Fibroblast of gingiva (primary cell): ENCODE measurements at regions not wholly inside any gene's neighbourhood (a gene's known extent, or its start where the extent isn't known, plus 50 kb on each side); places are given as distances from the start of the nearest gene placed in this dataset.
"Not testable (repeated sequence)": the region's sequence is repeated elsewhere in the genome, so short reads cannot be mapped to it uniquely, and the experiment has no call there.

Experiments used
- DNase-seq: peaks from one replicate; pipeline ENCODE4 v3.0.0-alpha.2; 2011; ENCODE audit warnings: low read depth

DNA sequence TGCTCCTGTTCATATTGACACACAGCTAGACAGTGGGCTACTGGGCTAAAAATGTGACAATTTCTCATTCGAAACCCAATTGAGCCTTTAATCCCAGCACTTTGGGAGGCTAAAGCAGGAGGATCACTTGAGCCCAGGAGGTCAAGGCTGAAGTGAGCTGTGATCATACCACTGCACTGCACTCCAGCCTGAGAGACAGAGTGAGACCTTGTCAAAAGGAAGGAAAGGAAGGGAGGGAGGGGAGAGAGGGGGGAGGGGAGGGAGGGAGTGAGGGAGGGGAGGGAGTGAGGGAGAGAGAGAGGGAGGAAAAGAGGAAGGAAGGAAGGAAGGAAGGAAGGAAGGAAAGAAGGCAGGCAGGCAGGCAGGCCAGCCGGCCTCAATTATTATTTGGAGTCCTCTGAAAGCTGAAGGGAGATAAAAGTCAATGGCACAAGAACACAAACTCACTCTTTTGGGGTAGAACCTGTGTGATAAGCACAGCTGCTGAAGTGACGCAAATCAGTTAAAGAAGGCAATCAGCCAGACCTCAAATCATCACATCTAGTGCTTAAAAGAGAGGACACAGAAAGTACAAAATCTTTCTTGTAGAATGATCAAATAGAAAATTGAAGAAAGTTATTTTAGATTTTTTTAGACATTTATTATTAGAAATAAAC, 98.1 kb downstream of the CCDC71L start:
- no peak for DNase-seq

DNA sequence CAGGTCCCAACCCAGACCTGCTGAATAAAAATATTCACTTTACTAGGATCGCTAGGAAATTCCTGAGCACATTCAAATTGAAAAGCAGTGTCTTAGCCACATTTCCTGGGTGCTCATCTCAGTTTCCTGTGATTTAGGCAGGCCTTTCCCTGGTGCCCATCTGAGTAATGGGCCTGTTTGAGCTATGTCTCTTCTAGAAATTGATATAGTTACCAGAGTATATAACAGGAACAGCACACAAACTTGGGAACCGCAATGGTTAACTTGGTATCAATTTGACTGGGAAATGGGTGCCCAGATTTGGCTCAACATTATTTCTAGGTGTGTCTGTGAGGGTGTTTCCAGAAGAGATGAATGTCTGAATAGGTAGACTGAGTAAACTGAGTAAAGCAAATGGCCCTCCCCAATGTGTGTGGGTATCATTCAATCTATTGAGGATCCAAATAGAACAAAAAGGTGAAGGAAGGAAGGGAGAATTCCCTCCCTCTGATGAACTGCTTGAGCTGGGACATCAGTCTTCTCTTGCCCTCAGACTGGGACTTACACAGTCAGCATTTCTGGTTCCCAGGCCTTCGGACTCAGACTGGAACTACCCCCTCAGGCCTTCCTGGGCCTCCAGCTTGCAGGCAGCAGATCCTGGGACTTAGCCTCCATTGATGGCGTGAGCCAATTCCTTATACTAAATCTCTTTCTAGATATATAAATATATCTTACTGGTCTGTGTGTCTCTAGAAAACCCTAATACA, 99.1 kb downstream of the CCDC71L start:
- no peak for DNase-seq

DNA sequence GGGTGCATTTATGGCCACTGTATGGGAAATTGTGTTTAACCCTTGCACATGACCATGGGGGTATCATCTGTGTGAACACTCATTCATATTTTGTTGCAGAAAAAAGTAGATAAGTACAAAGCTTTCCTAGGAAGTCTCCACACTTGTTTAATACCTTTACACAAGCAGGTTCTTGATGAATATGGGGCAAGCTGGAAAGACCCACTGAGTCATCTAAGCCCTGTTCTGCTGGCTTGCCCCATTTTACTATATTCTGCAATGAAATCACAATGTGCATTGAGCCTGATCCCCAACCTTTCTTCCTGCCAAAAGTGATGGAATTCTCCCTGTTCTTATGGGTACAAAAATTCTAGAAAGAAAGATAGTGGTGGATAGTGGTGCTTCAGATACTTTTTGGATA, 99.8 kb downstream of the CCDC71L start:
- no peak for DNase-seq

DNA sequence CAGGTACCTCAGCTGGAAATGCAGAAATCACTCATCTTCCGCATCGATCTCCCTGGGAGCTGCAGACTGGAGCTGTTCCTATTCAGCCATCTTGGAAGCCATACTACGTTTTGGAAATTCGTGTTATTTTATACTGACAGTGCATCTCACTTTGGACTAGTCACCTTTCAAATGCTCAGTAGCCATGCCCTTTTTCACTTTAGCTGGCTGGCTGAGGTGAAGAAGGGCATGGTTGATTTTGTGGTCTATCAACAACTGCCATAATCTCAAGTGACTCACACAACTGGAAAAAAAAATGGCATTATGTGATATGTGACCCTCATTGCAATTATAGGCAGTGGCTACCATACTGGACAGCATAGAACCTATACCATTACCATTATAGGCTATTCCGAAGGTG, 100.5 kb downstream of the CCDC71L start:
- no peak for DNase-seq

DNA sequence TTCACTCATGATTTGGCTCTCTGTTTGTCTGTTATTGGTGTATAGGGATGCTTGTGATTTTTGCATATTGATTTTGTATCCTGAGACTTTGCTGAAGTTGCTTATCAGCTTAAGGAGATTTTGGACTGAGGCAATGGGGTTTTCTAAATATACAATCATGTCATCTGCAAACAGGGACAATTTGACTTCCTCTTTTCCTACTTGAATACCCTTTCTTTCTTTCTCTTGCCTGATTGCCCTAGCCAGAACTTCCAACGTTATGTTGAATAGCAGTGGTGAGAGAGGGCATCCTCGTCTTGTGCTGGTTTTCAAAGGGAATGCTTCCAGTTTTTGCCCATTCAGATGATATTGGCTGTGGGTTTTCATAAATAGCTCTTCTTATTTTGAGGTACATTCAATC, 104.7 kb downstream of the CCDC71L start:
- DNase-seq: not testable (repeated sequence)

DNA sequence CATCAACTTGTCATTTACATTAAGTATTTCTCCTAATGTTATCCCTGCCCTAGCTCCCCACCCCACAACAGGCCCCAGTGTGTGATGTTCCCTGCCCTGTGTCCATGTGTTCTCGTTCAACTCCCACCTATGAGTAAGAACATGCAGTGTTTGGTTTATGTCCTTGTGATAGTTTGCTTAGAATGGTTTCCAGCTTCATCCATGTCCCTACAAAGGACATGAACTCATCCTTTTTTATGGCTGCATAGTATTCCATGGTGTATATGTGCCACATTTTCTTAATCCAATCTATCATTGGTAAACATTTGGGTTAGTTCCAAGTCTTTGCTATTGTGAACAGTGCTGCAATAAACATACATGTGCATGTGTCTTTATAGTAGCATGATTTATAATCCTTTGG, 106.3 kb downstream of the CCDC71L start:
- DNase-seq: not testable (repeated sequence)

DNA sequence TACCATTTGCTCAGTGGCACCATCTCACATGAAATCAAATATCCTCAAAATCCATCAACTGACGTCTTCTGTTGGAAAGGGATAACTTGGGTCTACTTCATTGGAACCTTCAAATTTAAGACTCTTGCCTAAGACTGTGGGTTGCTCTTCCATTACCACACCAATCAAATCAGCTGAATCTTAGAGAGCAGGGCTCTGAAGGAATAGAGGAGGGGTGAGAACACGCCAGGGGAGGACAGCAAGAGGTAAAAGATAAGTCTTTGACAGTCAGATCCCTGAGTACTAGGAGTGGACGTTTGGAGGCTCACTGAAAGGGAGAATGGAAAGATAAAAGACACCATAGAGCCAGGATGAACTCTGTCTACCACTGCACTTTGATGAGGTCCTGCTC, 107.5 kb downstream of the CCDC71L start:
- no peak for DNase-seq

DNA sequence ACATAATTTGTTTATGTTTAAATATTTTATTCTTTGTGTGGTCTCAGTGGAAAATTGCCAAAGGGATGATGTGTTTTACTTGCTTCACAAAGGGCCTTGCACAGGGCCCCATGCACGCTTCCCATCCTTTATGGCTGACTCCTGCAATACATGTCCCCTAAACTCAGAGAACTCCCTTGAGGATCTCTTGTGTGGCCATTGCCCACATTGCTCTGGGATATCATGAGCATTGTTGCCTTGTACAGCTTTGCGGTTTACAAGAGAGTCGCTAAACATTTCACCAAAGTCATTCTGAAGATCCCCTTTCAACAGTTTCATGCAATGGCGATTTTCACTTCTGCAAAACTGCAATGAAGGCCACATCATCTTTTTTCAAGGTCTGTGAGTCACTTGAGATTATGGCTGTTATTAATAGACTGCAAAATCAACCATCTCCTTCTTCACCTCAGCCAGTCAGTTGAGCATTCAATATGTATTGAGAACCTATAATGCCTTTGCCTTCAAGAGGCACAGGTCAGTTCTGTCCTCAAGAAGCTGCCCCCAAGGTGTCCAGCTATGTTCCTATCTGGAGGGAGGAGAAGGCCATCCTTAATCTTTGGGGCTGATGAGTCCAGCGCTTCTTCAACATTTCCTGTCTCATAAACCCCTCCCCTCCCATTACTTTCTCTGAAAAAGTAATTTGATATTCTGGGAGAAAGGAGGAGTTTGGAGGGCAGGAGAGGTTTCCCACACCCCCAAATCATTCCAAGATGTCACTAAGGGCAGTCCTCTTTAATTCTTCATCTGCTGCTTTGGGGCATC, 108.1 kb downstream of the CCDC71L start:
- DNase-seq: no peak

DNA sequence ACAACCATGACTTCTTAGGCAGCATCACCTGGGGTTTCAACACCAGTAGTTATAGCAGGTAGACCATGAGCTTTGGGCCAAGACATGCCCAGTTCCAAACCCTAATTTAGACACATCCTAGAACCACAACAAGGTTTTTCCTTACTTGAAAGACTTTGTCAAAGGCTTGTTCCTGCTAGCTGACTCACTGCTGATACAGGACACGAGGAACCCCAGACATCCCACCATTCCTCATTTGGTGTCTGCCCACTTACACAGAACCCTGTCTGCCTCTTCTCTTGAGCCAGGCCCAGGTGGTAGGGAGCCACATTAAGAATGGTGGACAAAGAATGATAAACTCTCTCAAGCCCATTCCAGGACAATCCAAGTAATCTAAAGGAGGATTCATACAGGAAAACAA, 109.0 kb downstream of the CCDC71L start:
- no peak for DNase-seq

DNA sequence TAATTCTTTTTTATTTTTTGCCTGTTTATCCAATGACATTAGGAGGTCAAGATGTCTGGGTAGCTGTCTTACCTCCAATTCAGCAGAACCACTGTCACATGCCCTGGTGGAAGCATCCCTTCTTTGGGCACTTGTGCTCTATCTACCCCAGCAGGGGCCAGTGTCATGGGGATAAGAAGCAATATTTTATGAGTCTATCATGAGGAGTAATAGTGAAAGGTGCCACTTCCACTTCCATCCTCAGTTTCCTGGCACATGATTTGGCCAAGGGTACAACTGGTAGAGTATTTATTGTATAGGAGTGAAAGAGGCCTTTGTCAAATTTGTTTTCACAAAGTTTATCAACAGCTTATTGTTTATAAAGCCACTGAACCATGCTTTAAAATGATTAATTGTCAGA, 112.5 kb downstream of the CCDC71L start:
- no peak for DNase-seq

DNA sequence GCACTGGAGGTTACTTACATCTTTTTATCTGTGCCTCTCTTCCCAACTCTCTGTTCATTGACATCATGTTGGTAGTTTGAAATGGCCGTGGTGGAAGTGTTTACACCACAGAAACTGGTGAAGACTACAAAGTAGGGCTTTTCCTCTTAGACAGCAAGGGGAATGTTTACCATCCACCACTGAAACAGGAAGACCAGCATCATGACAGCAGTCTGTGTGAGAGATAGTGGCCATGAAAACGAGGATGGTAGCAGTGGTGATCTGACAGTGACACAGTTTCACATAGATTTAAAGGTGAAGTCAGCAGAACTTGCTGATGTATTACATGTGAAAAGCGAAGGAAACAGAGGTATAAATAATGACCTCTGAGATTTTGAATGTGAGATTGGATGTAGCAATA, 115.7 kb downstream of the CCDC71L start:
- no peak for DNase-seq

DNA sequence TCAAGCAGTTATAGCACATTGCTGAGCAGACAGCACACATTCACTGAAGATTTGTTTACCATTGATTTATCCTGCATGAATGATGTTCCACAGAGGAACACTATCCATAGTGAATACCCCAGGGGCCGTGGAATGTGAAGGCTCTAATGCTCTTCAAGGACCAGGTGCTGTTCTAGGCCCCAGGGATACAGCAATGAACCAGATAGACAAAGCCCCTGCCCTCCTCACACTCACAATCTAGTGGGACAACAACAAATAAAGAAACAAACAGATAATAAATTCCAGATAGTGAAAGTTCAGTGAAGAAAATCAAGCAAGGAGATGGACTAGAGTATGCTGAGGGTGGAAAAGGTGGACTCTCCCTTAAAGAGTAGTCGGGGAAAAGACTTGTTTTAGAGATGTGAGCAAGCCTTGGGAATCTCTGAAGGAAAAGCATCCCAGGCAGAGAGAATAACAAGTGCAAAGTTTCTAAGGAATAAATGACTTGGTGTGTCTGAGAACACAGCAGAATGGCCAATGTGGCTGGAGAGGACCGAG, 117.7 kb downstream of the CCDC71L start:
- no peak for DNase-seq

DNA sequence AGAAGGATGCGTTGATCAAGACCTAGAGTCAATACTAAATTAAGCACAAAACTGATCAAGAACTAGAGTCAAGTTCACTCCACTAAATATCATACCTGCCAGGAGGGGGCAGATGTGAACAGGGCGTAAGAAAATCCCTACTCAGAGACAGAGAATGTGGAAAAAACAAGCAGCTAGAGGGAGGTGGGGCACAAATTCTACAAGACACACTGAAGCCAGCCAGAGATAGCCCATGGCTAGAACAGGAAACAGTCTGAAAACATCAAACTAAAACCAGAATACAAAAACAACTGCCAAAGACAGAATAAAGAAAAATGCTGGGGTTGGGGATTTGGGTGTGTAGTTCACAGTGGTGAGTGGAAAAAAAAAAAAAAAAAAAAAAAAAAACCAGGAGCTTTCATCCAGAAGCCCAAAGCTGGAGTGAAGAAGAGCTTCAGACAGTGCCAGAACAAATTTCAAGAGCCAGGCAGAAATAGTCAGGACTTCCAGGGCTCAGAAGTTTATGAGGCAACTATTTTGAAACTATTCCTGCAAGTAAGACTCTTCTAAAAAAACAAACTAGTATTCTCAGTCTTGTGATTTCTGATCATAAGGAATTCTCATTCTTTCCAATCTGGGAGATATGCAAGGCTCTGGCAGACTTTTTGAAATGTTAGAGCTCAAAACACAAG, 118.3 kb downstream of the CCDC71L start:
- DNase-seq: peak; percentile 92

DNA sequence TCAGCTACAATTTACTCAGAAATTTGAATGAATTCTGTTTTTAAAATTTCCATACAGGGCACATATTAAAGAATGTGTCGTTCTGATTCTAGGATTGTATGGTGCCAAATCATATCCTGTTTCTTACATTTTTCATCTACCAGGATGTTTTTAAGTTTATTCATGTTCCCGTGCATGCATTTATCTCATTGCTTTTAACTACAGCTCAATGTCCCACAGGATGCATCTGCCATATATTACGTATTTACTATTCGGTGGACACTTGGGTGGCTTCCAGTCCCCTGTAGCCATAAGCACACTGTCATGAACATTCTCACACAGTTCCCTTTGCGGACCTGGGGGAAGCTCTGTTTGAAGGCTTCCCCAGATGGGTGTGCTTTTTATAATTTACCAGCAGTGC, 122.3 kb downstream of the CCDC71L start:
- no peak for DNase-seq

DNA sequence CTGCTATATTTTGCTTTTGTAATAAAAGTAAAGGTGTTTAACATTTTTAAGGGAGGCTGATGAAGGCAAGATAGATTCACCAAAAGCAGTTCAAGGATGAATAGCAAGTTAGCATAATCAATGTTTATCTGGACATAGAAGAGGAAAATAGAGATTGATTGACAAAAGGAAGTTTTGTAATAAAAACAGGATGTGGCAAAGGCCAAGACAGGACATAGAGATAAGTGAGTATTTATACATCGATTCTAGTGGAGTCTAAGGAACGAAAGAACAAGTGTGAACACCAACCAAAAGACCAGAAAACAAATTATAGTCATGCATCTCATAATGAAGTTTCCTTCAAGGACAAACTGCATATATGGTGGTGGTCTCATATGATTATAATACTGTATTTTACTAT, 123.8 kb downstream of the CCDC71L start:
- DNase-seq: no peak

DNA sequence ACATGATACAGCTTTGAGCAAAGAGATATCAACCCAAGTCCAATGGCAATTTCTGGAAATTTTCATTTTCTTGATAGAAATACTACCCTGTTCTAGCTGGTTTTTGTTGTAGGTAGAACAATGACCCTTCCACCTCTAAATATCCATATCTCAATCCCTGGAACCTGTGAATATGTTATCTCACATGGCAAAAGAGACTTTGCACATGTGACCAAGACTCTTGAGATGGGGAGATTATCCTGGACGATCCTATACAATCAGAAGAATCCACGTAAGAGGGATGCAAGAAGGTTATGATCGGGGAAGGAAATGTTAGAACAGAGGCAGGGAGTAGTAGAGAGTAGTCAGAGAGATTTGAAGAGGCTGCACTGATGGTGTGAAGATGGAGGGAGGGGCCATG, 124.9 kb downstream of the CCDC71L start:
- no peak for DNase-seq

DNA sequence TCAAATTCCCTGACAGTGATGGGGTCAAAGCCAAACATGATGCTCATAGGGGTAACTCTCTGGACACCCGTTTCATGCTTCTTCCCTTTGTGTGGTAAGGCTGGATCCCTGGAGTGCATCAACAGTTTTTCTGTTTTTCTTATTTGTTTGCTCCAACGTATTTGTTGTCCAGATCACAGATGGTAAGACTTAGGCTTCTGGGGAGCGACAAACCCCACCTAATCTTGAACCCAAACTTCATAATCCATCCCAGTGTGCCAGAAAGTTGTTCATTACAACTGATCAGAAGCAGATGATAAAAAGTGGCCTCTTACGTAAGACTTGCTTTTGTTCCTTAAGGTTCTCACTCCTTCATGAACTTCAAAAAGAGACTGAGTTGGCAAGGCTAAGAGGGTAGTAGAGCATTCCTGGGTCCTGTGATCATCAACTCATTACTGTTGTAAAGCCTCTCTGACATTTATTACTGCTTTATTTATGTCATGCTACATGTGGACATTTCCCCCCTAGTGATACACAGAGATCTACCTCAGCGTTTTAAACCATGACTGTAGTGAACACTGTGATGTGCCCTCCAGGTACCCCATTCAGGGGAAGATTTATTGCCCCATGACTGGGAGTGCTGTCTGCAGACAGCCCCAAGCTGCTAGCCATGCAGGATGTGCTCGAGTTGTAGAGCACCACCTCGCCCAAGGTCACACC, 125.6 kb downstream of the CCDC71L start:
- DNase-seq: peak; percentile 61

DNA sequence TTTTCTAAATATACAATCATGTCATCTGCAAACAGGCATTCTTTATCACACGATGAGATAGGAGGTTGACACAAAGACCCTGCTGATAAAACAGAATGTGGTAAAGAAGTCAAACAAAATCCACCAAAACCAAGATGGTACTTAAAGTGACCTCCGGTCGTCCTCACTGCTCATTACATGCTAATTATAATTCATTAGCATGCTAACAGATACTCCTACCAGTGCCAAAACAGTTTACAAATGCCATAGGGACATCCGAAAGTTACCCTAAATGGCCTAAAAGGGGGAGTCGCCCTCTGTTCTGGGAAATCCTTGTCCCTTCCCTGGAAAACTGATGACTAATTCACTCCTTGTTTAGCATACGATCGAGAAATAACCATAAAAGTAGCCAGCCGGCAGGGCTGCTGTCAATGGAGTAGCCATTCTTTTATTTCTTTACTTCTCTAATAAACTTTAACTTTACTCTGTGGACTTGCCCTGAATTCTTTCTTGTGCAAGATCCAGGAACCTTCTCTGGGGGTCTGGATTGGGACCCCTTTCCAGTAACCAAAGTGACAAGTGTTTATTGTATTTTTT, 126.6 kb downstream of the CCDC71L start:
- DNase-seq: no peak

DNA sequence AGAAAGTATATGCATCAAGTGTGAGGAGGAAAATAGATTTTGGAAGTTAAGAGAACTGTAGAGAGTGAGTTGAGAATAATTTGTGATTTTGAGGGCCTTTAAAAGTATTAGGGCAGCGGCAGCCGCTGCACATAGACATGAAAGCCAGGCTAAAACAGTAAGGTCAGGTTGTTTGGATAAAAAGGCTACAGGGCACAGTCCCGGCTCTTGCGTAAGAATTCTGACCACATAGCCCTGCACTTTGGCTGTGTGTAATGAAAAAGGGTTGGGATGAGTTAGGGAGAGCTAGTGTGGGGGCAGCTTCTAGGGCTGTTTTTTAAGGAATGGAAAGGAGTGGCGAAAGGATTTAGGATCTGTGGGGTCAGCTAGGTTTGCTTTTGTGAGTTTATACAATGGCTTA, 130.8 kb downstream of the CCDC71L start:
- DNase-seq: peak; percentile 14

DNA sequence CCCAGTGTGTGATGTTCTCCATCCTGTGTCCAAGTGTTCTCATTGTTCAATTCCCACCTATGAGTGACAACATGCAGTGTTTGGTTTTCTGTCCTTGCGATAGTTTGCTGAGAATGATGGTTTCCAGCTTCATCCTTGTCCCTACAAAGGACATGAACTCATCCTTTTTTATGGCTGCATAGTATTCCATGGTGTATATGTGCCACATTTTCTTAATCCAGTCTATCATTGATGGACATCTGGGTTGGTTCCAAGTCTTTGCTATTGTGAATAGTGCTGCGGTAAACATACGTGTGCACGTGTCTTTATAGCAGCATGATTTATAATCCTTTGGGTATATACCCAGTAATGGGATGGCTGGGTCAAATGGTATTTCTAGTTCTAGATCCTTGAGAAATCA, 134.3 kb downstream of the CCDC71L start:
- not testable (repeated sequence) for DNase-seq

DNA sequence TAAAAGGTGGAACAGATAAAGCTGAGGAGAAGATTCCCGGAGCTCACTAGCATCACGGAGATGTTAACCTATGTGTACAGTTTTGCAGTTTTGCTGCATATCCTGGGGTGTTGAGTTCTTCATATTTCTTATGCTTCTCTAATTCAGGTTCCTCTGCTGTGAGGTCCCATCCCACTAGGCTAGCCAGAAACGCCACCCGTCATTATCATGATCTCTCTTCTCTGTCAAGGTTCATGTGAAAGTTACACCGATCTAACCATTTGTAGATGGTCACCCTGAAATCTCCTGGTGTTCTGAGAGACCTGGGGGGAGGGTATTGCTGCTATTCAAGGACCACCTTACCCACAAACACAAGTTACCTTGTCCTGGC, 136.3 kb downstream of the CCDC71L start:
- no peak for DNase-seq
